Kasumi-1 (cell line): ENCODE measurements at regions not wholly inside any gene's neighbourhood (a gene's known extent, or its start where the extent isn't known, plus 50 kb on each side); places are given as distances from the start of the nearest gene placed in this dataset.

Source experiments
- DNase-seq, 2 experiments: peaks; one replicate each; lab custom pipeline; 2025; lab: John Stamatoyannopoulos, UW

DNA sequence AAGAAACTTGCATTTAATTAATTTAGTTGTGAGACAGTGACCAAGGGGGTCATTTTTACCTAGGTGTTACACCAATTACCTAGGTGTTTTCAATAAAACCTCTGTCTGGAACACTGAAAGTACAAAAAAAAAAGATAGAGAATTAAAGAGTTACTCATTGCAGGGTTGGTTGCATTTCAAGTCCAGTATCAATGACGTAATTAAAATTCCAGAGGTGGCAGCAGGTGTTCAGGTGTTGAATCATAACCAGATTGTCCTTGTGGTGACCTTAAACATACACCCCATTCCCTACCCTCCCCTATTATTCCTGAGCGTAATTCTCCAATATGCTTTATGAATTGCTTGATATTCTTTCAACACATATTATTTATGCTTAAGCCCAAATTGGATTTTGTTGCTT, 352.0 kb upstream of the SLC8A1 start:
- DNase-seq = no peak

DNA sequence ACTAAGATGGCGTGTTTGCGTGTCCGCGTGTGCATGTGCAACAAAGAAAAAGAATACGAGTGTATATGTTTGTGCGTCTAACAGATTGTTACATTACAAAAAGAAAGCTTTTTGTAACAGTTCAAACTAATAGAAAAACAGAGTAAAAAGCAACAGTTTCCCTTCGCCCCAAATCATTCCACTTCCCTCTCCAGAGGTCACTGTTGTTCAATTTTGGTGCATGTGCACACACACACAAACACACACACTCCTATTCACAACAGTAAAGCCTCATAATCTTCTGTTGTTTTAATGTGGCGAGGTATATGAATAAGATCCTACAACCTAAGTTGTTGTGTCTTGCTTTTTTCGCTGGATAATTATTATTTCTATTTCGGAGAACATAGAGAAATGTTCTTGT, 357.3 kb upstream of the SLC8A1 start:
- DNase-seq = peak in 1 of 2 experiments; percentile 10

DNA sequence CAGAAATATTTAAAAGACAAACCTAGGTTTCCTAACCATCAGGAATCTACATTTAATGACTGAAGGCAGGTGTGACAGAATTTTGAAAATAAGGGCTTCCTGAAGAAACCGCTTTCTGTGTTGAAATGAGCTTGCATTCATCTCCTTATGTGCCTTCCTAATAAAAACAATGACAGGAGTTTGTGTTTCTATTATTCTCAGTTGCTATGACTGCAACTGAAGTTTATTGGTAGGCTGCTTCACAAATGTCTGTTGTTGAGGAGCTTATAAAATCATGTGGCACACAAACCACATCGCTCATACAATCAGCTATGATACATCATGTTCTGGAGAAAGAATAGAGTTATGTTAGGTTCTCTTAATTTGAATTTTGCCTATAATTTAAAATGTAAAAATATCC, 362.7 kb upstream of the SLC8A1 start:
- DNase-seq = no peak

DNA sequence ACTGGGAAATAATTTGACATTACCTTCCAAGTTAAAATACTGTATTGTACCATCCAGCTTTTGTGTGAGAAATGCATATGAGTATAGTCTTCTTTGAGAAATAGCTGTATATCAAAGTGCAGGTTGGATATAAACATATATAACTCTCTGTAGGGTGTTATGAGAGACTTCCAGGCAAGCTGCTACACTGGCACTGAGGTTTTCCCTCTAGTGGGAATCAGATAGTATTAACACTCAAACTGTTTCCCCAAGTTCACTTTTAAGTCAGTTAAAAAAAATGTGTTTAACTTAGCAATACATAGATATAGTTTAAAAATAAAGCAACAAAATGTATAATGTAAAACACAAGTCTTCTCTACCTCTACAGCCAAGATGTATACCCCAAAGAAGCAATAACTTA, 368.4 kb upstream of the SLC8A1 start:
- DNase-seq = peak in 1 of 2 experiments; percentile 1

DNA sequence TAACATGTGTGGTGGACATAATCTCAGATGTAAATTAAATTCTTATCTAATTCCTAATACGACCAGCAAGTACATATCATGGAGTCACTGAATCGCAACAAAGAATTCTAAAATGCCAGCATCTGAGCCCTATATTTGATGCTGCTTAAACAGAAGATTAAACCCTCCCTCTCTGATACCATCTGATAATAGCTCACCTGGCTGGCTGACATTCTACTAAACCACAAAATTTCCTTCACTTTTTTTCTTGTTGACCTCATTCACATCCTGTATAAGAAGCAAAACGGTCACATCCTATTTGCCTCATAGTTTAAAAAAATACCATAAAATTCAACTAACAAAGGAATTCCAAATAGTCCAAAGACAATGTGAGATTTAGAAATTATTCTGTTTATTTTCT, 371.6 kb upstream of the SLC8A1 start:
- no peak for DNase-seq

DNA sequence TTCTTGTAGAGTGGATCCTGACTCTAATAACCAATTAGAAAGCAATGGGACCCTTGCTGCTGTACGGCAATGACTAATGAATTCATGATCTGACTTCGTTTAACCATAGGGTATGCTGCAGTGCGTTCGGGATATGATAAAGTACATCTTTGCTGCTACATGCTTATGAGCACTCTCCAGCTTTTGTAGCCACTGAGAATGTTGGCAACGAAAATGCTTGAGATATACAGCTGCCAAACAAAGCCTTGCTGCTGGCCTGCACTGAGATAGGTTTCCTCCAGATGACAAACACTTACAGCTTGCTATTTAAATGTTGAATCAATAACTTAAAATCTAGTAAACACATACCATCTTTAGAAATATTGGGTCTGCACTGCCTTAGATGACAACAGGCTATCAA, 372.4 kb upstream of the SLC8A1 start:
- DNase-seq = no peak

DNA sequence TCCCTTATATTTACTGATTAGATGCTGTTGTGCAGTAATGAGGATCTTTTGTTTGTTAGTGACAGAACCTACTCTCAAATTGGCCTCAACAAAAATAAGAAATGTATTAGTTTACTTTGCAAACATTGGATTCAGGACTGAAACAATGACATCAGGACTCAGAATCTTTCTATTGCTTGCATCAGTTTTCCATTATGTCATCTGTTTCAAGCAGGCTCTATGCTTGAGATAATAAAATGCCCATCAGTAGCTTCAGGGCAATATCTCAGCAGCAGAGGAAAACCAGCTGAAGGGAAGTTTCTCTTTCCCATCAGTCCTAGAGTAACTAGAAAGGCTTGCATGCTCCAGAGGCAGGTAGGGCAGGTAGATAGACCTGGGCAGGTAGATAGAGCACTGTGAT, 375.5 kb upstream of the SLC8A1 start:
- DNase-seq = no peak

DNA sequence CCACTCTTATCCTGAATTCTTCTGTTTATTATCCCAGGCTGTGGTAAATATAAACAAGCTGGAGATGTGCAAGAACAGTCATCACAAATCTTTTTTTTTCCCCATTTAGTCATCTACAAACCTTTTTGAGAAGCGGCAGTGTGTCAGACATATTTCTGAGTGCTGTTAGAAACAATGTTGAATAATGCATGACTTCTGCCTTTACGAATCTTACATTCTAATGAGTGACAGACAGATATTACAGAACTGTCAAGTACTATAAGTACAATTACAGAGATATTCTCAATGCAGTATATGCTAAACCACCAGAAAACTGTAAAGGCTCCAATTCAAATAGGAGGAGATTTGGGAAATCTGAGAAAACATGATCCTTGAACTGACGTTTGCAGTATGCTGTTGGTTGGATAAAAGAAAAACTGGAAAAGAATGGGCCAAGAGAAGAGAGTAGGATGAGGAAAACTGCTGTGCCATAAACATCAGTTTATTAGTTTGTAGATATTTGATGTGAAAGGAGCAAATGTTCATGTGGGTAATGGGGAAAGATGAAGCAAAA, 379.5 kb upstream of the SLC8A1 start:
- DNase-seq = no peak

DNA sequence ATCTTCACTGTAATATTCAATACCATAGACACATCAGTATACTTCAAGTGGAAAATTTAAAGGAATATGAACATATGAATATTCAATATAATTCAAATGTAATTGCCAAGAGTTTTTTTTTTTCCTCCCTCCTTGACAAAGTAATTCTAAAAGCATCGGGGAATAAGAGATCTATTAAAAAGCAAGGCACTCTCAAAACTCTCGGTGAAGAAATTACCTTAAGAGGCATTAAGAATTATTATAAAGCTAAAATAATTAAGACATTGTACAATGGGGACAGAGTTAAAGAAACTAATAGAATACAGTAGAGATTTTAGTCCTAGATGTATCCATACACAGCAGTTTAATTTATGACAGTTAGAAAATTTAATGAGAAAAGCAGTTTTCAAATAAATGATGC, 390.0 kb upstream of the SLC8A1 start:
- no peak for DNase-seq

DNA sequence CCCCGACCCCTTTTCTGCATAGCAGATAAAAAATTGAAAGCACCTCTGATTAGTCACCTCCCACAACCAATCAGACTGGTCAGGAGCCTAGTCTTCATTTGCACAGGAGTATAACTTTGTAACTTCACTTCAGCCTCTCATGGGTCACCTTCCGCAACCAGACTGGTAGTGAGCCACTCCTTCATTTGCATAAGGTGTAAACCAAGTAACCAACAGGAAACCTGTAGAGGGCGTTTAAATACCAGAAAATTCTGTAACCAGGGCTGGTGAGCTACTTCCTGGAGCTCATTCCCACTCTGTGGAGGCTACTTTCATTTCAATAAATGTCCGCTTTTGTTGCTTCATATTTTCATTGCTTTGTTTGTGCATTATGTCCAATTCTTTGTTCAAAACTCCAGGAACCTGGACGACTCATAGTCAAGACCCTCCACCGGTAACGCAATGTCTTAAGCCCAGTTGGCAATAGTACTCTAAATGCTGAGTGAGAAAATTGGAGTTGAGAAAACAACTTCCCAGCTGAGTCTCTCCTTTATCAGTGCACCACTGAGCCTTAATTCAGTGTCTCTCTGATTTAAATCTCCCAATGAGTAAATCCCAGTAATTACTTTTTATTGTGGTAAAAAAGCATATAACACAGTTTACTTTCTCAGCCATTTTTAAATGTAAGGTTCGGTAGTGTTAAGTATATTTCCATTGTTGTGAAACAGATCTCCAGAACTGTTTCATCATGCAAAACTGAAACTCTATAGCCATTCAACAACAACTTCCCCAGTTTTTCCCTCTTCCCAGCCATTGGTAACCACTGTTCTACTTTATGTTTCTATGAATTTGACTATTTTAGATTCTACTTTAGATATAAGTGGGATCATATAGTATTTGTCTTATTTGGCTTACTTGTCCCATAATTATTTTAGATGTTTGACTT, 392.7 kb upstream of the SLC8A1 start:
- no peak for DNase-seq

DNA sequence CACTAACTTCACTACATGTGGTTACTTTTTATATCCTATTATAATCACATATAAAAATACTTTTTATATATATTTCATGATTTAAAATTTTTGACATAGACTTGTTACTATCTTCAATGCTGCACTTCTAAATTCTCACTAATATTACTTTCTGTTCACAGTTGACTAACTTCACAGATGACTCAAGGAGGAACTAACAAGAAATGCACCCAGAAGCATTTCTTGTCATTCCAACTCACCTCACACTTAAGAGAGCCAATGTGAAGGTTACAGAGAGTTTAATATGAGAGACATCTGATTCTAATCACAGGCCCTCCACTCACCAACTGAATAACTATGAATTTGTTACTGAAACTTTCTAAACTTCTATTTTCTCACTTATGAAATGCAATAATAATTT, 399.8 kb upstream of the SLC8A1 start:
- no peak for DNase-seq

DNA sequence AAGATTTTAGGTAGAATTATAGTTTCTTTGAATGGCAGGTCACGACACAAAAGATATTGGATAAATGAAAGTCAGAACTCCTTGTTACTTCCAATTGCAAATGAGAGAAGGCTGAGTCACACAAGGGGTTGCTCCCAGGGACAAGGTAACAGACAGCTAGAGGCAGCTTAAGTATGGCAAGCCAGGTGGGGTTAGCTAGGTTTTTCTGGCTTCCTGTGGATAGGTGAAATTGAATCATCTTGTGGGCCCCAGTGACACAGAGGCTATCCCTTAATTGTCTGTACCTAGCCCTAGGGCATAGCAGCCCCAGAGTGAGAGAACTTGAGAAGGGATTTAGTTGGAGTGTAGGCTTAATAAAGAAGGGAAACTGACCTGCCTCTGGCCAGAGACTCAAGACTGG, 407.7 kb upstream of the SLC8A1 start:
- no peak for DNase-seq

DNA sequence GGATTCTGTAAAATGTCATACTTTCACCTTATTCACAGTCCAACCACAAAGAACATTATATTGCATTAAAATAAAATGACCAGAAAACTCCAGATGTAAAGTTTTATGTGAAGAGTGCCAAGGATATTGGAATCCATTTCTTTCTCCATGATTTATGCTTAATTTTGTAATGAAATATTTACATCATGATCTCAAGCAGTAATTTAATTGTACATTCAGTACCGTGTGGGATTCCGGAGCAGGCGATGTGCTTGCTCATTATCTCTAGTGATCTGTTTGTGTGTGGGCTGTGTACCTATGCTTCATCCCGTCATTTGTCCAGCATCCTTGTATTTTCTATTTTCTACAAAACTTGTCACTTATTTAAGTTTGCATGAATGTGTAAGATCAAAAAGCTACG, 415.9 kb upstream of the SLC8A1 start:
- no peak for DNase-seq

DNA sequence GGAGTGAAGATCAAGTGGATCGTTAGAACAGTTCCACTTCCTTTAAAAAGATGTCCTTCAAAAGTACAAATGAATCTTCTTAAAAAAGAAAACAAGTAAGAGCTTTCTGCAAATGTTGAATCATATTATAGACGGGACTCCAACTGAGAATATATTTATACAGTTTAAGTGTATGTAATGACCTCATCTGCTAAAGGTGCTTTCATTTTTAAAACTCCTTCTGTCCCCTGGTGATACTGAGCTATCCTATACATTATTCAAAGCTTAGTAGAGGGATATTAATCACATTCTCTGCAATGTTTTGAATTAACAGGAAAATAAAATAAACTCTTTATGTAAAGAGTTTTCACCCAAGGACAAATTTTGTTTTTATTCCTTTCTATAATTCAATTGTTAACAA, 420.7 kb upstream of the SLC8A1 start:
- DNase-seq = no peak

DNA sequence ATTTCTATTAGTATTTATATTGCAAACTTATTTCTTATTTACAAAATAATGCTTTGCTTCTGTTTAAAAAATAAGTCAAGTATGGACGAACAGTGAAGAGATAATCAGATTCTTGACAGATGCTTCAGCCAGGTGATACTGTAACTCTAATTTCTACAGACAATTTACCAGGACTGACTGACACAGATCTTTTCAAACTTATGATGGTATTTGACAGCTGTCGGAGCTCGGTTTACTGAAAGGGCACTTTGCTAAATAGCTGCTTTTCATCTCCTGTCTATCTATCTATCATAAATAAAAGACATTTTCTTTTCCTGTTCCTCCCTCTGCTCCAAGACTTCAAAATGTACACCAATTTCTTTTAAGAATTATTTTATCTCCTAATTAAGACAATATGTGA, 422.5 kb upstream of the SLC8A1 start:
- DNase-seq = no peak

DNA sequence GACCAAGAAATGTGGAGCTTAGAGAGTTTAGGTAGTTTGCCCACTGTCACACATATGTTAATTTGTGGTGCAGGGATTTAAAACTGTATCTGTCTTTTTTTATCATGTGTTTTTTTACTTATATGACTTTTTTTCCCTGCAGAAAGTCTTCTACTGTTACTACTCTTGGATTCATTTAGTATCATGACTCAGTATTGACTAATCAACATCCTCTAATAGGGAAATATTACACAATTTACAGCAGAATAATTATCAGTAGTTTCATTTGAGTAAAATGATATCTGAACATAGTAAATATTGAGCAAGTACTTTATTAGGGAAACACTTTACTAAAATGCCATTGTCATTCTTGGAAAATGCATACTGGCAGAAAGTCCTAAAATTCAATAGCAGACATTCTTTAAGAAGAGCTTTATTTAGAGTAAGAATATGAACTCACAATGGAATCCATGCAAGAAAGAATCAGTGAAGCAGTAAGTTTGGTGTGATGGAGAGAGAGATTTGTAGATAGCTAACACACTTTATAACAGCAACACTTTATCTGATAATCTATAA, 425.9 kb upstream of the SLC8A1 start:
- DNase-seq = no peak

DNA sequence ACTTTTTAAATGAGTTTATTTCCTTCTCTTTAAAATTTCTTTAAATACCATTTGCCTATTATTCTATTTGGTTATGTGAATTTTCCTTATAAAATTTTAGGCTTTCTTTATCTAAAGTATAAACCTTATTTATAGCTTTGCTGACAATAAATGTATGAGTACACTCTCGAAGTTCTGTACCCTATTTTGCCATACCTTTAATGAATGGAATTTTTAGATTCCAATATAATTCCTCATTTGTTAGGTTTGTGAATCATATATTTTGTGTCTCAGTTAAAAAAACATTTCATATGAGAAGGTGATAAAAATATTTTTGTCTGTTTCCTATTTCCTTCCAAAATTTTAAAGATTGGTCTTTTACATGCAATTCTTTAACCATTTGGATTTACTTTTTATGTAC, 427.4 kb upstream of the SLC8A1 start:
- DNase-seq = no peak

DNA sequence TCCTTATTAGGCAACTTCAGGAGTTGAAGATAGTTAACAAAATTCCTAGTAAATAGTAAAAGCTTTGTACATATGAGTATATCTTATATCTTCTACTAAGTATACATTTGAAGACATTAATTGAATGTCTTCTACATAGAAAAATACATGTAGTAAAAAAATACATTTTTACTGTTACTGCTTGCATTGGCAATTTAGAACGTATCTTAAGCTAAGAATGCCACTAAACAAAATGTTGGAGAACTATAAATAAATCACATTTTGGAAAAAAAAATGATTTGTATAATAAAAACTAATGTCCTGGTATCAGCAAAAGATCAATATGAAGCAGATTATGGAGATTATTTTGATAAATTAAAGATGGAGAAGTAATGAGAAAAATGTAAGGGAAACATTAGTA, 434.2 kb upstream of the SLC8A1 start:
- DNase-seq = no peak

DNA sequence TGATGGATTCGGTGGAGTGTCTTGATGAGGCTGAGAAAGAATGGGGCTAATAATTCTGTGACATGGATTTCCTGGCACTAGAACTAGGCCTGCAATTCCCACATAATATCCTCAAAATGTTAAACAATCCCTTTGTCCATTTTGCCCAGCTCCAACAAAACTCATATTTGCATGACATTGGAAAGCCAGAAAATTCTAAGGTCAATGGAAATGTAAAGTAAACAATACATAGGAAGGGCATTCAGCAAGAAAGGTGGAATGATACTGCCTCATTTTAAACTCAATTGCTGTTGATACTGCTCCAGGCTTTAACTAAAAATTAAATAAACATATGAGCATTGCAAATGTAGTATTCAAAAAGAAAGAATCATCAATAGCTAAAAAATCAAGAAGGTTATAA, 434.8 kb upstream of the SLC8A1 start:
- DNase-seq = no peak

DNA sequence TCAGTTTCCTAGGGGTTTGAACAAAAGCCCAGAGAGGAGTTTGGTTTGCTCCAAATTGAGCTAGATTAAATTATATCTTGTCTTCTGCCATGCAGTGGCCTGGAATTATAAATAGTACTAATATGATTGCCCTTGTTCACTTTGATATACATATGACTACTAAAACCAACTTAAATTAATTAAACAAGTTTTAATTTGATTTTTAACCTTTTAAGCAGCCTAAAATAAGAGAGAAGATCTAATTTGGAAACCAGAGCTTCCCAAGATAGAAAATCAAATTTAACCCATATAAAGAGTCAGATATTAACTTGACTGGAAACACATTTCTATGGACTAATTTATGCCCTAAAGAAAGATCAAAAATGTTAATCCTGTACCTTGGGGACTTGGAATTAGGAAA, 444.5 kb upstream of the SLC8A1 start:
- DNase-seq = no peak

DNA sequence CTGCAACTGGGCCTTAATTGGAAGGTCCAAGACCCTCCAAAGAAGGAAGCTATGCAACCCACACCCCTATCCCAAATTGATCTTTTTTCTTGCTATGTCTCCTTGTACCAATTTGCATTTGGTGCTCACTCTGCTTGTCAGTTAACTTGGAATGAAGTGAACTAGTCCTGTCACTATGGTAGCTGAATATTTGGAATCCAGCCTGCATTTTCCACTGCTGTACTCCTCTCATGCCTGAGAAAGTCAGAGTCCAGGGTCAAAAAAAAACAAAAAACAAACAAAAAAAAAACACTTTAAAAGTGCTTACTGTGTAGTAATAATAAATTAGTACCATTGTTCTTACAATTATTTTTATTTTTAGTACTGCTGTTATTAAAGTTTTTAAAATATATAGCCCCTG, 462.8 kb upstream of the SLC8A1 start:
- DNase-seq = no peak

DNA sequence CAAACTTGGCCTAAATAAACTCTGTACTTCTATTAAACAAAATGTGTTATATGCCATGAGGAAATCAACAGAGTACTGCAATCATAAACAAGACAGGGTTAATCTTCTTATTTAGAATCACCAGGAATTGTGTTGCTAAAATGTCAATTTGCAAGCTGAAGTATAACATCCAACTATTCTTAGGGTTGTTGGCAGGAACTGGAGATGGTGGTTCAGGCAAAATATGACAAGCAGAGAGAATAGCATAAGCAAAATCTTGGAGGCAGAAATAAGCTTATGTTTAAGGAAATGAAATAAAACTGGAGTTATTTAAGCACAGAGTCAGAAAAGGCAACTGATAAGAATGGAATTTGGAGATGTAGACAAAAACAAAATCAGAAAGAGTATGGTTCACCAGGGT, 463.8 kb upstream of the SLC8A1 start:
- DNase-seq = no peak

DNA sequence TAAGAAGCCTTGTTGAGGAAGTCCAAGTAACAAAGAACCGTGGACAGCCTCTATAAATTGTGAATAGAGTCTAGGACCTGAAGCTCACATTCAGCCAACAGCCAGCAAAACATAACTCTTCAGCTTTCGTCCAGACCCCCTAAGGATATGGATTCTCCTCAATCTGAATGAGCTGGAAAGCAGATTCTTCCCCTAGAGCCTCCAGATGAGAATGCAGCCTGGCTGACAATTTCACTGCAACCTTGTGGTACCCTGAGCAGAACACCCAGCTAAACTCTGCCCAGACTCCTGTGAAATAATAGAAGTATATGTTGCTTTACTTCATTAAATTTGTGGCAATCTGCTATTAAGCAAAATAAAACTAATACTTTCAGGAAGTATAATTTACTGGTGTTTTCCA, 483.5 kb upstream of the SLC8A1 start:
- peak in 1 of 2 experiments; percentile 10 for DNase-seq

DNA sequence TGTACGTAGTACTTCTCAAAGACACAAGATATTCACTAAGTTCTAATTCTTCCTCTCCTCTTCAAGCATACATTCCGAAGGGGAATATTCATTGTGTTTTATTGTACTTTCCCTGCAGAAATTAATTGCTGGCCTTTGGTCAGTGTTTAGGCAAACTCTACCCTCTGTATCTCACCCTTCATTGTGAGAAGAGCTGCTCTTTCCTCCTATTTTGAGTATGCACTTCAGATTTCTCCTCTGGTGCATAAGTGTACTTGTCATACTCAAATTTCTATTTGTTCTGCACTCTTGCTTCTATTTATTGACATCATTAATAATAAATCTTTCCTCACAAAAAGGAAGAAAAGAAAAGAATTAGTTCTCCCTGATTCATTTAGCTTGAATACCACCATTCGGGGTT, 485.4 kb upstream of the SLC8A1 start:
- DNase-seq = no peak
